Upper lobe of right lung (tissue), 1 donor: ENCODE measurements at regions not wholly inside any gene's neighbourhood (a gene's known extent, or its start where the extent isn't known, plus 50 kb on each side); places are given as distances from the start of the nearest gene placed in this dataset.

Experiments
- ATAC-seq: fragments of 200-7000 bp; cut with Tn5 transposase; one replicate; pipeline ENCODE4 v1.9.1; 2020; ENCODE audit warnings: mild to moderate bottlenecking, moderate library complexity
- DNase-seq: peaks from one replicate; pipeline ENCODE4 v3.0.0-alpha.2; 2020
- H3K27ac ChIP-seq: fragments of 200-600 bp; one replicate; pipeline ENCODE4 v1.8.0; 2022
- H3K27me3 ChIP-seq: fragments of 200-600 bp; one replicate; pipeline ENCODE4 v1.8.0; 2022; ENCODE audit warnings: mild to moderate bottlenecking
- H3K36me3 ChIP-seq: fragments of 200-600 bp; one replicate; pipeline ENCODE4 v1.8.0; 2022
- H3K4me1 ChIP-seq: fragments of 200-600 bp; one replicate; pipeline ENCODE4 v1.8.0; 2022
- H3K4me3 ChIP-seq: fragments of 200-600 bp; one replicate; pipeline ENCODE4 v1.8.0; 2022; ENCODE audit warnings: mild to moderate bottlenecking
- H3K9me3 ChIP-seq: fragments of 200-600 bp; one replicate; pipeline ENCODE4 v1.8.0; 2022
- intact Hi-C: fragments of 100-400 bp; cut with DNase I; formaldehyde crosslinking; loops from one replicate; pipeline ENCODE4 v1.11.0; 2022
- TF ChIP-seq, protein P1 (sequence below): fragments of 200-600 bp; IDR thresholded peaks from one replicate; pipeline ENCODE4 v1.8.0; 2022; ENCODE audit warnings: antibody characterized with exemption
- donor health status: DM: no; HTN: yes; CAD: no; lungs with severe emphysema.

DNA sequence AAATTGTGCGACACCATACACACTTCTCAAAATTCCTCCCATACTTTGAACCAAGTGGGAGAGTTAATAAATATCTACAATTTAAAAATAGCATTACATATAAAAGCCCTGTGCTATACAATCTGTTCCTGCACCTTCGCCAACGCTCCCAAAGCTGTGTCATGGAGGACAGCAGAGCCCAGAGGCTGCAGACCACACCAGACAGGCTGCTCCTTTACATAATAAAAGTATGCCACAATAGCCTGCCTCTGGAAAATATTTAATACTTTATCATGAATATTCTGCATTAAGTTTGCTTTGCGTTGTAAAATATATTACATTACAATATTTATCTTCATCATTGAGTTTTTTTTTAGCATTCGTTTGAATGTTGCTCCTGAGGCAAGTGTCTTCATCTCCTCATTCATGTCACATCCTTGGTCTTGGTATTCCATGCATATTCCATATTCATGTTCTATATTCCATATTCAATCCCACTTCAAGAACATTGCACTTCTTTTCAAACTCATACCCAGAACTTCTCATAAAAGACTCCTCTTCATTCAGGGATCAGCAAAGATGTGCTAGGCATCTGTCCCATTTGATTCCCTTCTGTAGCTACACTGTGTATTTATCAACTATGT lies 663.9 kb downstream of the POM121L12 start:
- Histone ChIP-seq H3K4me3 (no peak overlapping the region), H3K27ac (no peak overlapping the region), H3K36me3 (no peaks in the 10 kb centered on the region), H3K4me1 (no peaks in the 10 kb centered on the region), H3K27me3 (no peaks in the 10 kb centered on the region), H3K9me3 (no peaks in the 10 kb centered on the region)
- intact Hi-C loops: no loop called here
- ATAC-seq (no peak), DNase-seq (no peak)
- TF ChIP-seq, protein P1, sequence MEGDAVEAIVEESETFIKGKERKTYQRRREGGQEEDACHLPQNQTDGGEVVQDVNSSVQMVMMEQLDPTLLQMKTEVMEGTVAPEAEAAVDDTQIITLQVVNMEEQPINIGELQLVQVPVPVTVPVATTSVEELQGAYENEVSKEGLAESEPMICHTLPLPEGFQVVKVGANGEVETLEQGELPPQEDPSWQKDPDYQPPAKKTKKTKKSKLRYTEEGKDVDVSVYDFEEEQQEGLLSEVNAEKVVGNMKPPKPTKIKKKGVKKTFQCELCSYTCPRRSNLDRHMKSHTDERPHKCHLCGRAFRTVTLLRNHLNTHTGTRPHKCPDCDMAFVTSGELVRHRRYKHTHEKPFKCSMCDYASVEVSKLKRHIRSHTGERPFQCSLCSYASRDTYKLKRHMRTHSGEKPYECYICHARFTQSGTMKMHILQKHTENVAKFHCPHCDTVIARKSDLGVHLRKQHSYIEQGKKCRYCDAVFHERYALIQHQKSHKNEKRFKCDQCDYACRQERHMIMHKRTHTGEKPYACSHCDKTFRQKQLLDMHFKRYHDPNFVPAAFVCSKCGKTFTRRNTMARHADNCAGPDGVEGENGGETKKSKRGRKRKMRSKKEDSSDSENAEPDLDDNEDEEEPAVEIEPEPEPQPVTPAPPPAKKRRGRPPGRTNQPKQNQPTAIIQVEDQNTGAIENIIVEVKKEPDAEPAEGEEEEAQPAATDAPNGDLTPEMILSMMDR: no peak

DNA sequence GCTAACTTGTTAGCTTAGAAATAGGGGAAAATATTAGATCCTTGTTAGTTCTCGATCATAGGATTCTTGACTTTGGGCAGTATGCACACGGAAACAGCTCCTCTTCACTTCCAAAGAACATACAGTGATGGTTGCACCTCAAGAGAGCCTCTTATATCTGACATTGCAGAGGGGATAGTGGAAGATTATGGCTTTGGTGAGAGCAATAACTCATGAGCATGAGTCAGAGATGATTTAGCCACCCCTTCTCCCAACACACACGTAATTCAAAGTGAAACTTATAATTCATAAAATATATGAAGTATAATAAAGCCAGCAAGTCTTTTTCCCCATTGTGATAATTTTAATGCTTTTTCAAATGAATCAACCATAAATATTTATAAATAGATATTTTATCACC lies 683.7 kb downstream of the POM121L12 start:
- ATAC-seq: no peak
- no peak overlapping the region for H3K4me3 ChIP-seq
- no peak overlapping the region for H3K27ac ChIP-seq
- no peak for DNase-seq
- TF ChIP-seq, protein P1: no peak
- H3K4me1 ChIP-seq: no peaks in the 10 kb centered on the region
- H3K9me3 ChIP-seq: no peaks in the 10 kb centered on the region
- intact Hi-C loops: no loop called here
- H3K27me3 ChIP-seq: no peaks in the 10 kb centered on the region
- no peaks in the 10 kb centered on the region for H3K36me3 ChIP-seq

DNA sequence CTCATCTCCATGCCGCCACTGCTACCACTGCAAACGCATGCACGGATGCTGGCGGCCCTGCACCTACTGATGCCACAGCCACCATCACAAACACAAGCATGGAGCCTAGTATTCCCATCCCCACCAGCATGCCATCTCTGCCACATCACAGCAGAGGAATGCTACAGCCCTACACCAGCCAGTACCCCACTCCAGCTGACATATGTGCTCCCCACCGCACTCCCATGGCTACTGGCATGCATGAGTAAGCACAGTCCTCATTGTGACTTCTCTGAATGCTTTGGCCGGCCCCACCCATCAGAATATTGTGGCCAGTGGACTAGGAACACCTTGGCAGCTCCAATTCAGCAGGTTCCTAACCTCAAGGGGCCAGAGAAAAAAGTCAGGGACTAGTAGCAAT lies 705.5 kb downstream of the POM121L12 start:
- ATAC-seq (no peak), DNase-seq (no peak)
- no peak overlapping the region for H3K27ac ChIP-seq
- intact Hi-C loops: no loop called here
- TF ChIP-seq, protein P1: no peak
- H3K4me3 ChIP-seq: no peak overlapping the region
- no peaks in the 10 kb centered on the region for H3K9me3 ChIP-seq
- no peaks in the 10 kb centered on the region for H3K27me3 ChIP-seq
- H3K4me1 ChIP-seq: no peaks in the 10 kb centered on the region
- no peaks in the 10 kb centered on the region for H3K36me3 ChIP-seq

DNA sequence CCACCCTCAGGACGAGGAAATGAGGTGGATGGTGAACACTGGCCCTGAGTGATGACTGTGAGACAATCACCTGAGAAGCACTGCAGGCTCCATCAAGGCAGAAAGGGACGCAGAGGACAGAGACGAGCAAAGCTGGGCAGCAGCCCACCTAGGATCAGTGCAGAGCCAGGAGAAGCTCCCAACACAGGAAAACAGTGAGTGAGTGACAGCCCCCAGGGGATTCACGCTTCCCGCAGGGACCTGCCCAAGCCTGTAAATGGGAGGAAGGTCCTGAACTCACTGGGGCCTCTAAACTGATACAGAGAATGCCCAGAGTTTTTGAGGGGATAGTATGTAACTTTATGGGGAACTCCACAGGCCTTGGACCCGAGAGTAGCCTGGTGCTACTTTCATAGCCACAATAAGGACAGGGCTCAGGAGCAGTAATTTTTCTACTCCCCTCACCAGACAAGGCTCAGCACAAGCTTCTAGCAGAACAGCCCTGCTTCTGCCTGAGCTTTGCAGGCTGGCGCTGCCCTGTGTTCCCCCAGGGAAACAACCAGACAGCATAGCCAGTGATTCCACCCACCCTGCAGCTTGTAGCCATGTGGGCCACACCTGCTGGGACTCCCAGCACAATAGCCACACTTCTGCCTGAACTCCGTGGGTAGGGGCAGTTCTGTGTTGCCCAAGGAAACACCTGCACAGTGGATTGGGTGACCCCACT lies 708.4 kb downstream of the POM121L12 start:
- TF ChIP-seq, protein P1: no peak
- Histone ChIP-seq H3K27ac (no peak overlapping the region), H3K27me3 (no peaks in the 10 kb centered on the region), H3K4me1 (no peaks in the 10 kb centered on the region), H3K4me3 (no peak overlapping the region), H3K9me3 (no peaks in the 10 kb centered on the region), H3K36me3 (no peaks in the 10 kb centered on the region)
- DNase-seq (no peak), ATAC-seq (peak; percentile 25)
- intact Hi-C loops: no loop called here

DNA sequence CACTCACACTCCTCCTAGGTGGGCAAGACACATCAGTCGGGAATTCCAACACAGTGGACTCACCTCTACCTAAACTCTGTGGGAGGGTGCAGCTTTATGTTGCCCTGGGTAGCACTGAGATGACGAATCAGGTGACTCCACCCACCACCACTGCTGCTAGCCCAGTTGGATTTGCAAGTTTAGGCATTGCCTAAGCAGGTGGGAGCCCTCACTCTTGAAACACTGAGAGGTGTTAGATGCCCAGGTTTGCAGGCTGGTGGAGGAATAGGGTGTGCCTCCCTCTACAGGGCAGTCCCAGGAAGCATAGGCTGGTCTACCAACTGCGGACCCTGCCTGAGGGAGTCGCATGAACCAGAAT lies 708.9 kb downstream of the POM121L12 start:
- Histone ChIP-seq H3K27ac (no peak overlapping the region), H3K4me1 (no peaks in the 10 kb centered on the region), H3K27me3 (no peaks in the 10 kb centered on the region), H3K36me3 (no peaks in the 10 kb centered on the region), H3K4me3 (no peak overlapping the region), H3K9me3 (no peaks in the 10 kb centered on the region)
- intact Hi-C loops: no loop called here
- TF ChIP-seq, protein P1: no peak
- DNase-seq (no peak), ATAC-seq (peak; percentile 16)
